Esophagus squamous epithelium (tissue), 5 donors: ENCODE measurements at regions not wholly inside any gene's neighbourhood (a gene's known extent, or its start where the extent isn't known, plus 50 kb on each side); places are given as distances from the start of the nearest gene placed in this dataset.

Experiments used
- DNase-seq: peaks from one replicate; lab custom pipeline; 2025; lab: John Stamatoyannopoulos, UW
- H3K27ac ChIP-seq, 4 donors: fragments of 200-600 bp; sonication (generic); one replicate each; pipeline ENCODE4 v1.5.1; 2016 to 2019; ENCODE audit warnings: mild to moderate bottlenecking in 1 of 4
- H3K27me3 ChIP-seq, 4 donors: fragments of 200-600 bp; sonication (generic); 1 replicate in 3 of 4; 2 replicates in 1 of 4; pipeline versions ENCODE4 v1.5.1 to v1.6.0; 2017 to 2021; ENCODE audit warnings: antibody characterized with exemption in 1 of 4
- H3K36me3 ChIP-seq, 3 donors: fragments of 200-600 bp; sonication (generic); one replicate each; pipeline ENCODE4 v1.5.1; 2016 to 2019
- H3K4me1 ChIP-seq, 3 donors: fragments of 200-600 bp; sonication (generic); one replicate each; pipeline ENCODE4 v1.5.1; 2017 to 2019
- H3K4me3 ChIP-seq, 4 donors: fragments of 200-600 bp; sonication (generic); 1 replicate in 3 of 4; 2 replicates in 1 of 4; pipeline ENCODE4 v1.5.1; 2016 to 2019; ENCODE audit warnings: mild to moderate bottlenecking in 2 of 4, moderate library complexity in 1 of 4
- H3K9me3 ChIP-seq, 3 donors: fragments of 200-600 bp; sonication (generic); one replicate each; pipeline ENCODE4 v1.5.1; 2016 to 2019
- POLR2A ChIP-seq, 4 donors: fragments of 450-650 bp; IDR thresholded peaks; one replicate each; pipeline ENCODE4 v1.6.1; 2017; ENCODE audit warnings: antibody characterized with exemption in 4 of 4, mild to moderate bottlenecking in 4 of 4, moderate library complexity in 3 of 4
- WGBS, 2 donors: methylation state at CpG; one replicate each; pipeline ENCODE4 v1.1.5; 2018; 5-methylcytosine and 5-hydroxymethylcytosine counted together
- intact Hi-C: fragments of 100-400 bp; cut with DNase I; formaldehyde crosslinking; loops from one replicate; pipeline ENCODE4 v1.15.0; 2022
- TF ChIP-seq, protein P1 (sequence below), 6 experiments: fragments of 450-650 bp in 4 of 6; fragments of 200-600 bp in 2 of 6; sonication (generic) in 2 of 6; IDR thresholded peaks; one replicate each; pipeline ENCODE4 v1.5.1; 2016 to 2019; ENCODE audit warnings: antibody characterized with exemption in 6 of 6, mild to moderate bottlenecking in 4 of 6, moderate library complexity in 4 of 6
- donor health status: DM: yes; HTN: yes; CAD: no.

DNA sequence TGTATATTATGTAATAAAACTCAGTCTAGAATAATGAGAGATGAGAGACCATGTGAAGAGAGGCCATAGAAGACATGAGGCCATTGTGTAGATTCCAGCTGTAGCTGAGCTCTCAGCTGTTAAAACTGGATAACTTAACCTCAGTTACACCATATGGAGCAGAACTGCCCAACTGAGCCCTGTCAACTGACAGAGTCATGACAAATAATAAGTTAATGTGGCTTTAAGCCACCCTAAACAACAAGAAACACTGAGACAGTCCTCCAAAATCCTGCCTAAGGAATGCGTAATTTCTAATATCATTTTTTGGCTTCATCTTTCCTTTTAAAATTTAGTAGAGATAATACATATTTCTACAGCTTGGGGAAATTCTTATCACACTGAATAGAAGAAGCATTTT is 580.0 kb upstream of the RGS18 start:
- Histone ChIP-seq H3K4me3 (no peak overlapping the region), H3K36me3 (no peaks in the 10 kb centered on the region), H3K9me3 (no peaks in the 10 kb centered on the region), H3K27ac (no peak overlapping the region), H3K4me1 (no peaks in the 10 kb centered on the region), H3K27me3 (no peaks in the 10 kb centered on the region)
- no peak for DNase-seq
- TF ChIP-seq POLR2A (IDR thresholded peaks at IDR 0.05) = no peak
- TF ChIP-seq, protein P1, sequence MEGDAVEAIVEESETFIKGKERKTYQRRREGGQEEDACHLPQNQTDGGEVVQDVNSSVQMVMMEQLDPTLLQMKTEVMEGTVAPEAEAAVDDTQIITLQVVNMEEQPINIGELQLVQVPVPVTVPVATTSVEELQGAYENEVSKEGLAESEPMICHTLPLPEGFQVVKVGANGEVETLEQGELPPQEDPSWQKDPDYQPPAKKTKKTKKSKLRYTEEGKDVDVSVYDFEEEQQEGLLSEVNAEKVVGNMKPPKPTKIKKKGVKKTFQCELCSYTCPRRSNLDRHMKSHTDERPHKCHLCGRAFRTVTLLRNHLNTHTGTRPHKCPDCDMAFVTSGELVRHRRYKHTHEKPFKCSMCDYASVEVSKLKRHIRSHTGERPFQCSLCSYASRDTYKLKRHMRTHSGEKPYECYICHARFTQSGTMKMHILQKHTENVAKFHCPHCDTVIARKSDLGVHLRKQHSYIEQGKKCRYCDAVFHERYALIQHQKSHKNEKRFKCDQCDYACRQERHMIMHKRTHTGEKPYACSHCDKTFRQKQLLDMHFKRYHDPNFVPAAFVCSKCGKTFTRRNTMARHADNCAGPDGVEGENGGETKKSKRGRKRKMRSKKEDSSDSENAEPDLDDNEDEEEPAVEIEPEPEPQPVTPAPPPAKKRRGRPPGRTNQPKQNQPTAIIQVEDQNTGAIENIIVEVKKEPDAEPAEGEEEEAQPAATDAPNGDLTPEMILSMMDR (IDR thresholded peaks at IDR 0.05) = no peak
- 77 to 82% methylated on average over 1 of the region's 1 CpG for WGBS, 2 donors
- intact Hi-C loops = no loop called here

DNA sequence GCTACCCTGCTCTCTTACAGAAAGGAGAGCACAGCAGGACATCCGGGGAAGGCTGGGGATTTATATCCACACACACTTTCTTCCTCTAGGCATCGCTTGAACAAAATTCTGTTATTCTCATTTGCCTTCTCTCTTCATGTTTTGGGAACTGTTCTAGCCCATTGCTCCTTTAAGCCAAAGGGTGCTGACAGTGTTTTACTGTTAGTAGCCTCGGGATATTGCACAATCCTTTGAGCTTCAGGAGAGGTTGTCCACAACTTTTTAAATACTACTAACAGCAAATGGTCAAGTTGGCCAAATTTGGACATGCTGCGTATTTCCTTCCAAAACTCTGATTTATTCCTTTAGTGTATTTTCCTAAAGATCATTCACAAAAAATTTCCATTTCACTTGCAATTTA is 579.2 kb upstream of the RGS18 start:
- TF ChIP-seq, protein P1 (IDR thresholded peaks at IDR 0.05) = no peak
- TF ChIP-seq POLR2A (IDR thresholded peaks at IDR 0.05) = no peak
- Histone ChIP-seq H3K27ac (no peak overlapping the region), H3K4me3 (no peak overlapping the region), H3K4me1 (no peaks in the 10 kb centered on the region), H3K9me3 (no peaks in the 10 kb centered on the region), H3K36me3 (no peaks in the 10 kb centered on the region), H3K27me3 (no peaks in the 10 kb centered on the region)
- WGBS, 2 donors = 67 to 78% methylated on average over 4 of the region's 4 CpGs
- intact Hi-C loops = no loop called here
- DNase-seq = no peak

DNA sequence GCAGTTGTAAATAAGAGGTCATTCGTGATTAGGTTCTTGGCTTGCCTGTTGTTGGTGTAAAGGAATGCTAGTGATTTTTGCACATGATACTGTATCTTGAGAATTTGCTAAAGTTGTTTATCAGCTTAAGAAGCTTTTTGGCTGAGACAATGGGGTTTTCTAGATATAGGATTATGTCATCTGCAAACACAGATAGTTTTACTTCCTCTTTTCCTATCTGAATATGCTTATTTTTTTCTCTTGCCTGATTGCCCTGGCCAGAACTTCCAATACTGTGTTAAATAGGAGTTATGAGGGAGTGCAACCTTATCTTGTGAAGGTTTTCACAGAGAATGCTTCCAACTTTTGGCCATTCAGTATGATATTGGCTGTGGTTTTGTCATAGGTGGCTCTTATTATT is 576.1 kb upstream of the RGS18 start:
- TF ChIP-seq, protein P1 (IDR thresholded peaks at IDR 0.05) = no peak
- TF ChIP-seq POLR2A (IDR thresholded peaks at IDR 0.05) = no peak
- Histone ChIP-seq H3K36me3 (no peaks in the 10 kb centered on the region), H3K27ac (no peak overlapping the region), H3K4me1 (no peaks in the 10 kb centered on the region), H3K9me3 (no peaks in the 10 kb centered on the region), H3K27me3 (no peaks in the 10 kb centered on the region), H3K4me3 (no peak overlapping the region)
- intact Hi-C loops = no loop called here
- 36 to 61% methylated on average over 1 of the region's 1 CpG for WGBS, 2 donors
- no peak for DNase-seq

DNA sequence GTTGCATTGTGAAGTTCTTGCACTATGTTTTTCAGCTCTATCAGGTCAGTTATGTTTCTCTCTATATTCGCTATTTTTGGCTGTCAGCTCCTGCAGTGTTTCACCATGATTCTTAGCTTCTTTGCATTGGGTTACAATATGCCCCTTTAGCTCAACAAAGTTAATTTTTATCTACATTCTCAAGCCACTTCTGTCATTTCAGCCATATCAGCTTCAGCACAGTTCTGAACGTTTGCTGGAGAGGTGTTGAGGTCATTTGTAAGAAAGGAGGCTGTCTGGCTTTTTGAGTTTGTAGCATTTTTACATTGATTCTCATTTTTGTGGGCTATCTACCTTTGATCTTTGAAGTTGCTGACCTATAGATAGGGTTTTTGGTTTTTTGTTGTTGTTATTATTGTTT is 573.2 kb upstream of the RGS18 start:
- H3K36me3 ChIP-seq = no peaks in the 10 kb centered on the region
- no peak overlapping the region for H3K4me3 ChIP-seq
- intact Hi-C loops = no loop called here
- 25 to 56% methylated on average over 2 of the region's 2 CpGs for WGBS, 2 donors
- DNase-seq = no peak
- H3K27ac ChIP-seq = no peak overlapping the region
- H3K27me3 ChIP-seq = no peaks in the 10 kb centered on the region
- H3K4me1 ChIP-seq = no peaks in the 10 kb centered on the region
- TF ChIP-seq POLR2A (IDR thresholded peaks at IDR 0.05) = no peak
- TF ChIP-seq, protein P1 (IDR thresholded peaks at IDR 0.05) = no peak
- H3K9me3 ChIP-seq = no peaks in the 10 kb centered on the region

DNA sequence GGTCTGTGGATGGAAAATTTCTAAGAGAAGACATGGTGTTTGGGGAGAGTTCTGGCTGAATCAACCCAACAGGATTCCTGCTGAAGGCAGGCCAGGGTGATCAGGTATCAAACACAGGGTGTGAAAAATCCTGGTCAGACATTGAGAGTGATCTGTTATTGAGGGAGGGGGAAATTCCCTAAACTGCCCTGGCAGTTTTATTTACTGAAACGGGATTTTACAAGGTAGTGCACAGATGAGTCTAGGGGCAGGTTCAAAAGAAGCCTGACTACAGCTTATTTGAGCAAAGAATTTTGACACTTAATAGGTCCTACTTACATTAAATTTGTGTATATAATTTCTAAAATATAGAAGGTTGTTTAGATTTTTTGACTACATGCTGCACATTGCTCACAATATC is 569.4 kb upstream of the RGS18 start:
- WGBS, 2 donors = 53 to 54% methylated on average over 1 of the region's 1 CpG
- Histone ChIP-seq H3K9me3 (no peaks in the 10 kb centered on the region), H3K4me1 (no peaks in the 10 kb centered on the region), H3K4me3 (no peak overlapping the region), H3K36me3 (no peaks in the 10 kb centered on the region), H3K27me3 (no peaks in the 10 kb centered on the region), H3K27ac (no peak overlapping the region)
- DNase-seq = no peak
- TF ChIP-seq, protein P1 (IDR thresholded peaks at IDR 0.05) = no peak
- TF ChIP-seq POLR2A (IDR thresholded peaks at IDR 0.05) = no peak
- intact Hi-C loops = no loop called here
